IPS-11a (cell line): ENCODE measurements at regions not wholly inside any gene's neighbourhood (a gene's known extent, or its start where the extent isn't known, plus 50 kb on each side); places are given as distances from the start of the nearest gene placed in this dataset.

Experiments used
- H3K4me3 ChIP-seq: one replicate; pipeline ENCODE4 v1.5.1; 2013; ENCODE audit warnings: low read depth, low read length, control low read depth

GRCh38 chr2:831622-832021 lies 119.0 kb upstream of the SNTG2 start:
- H3K4me3 ChIP-seq = no peak overlapping the region

- H3K4me3 ChIP-seq = no peak overlapping the region
Measured at GRCh38 chr2:831225-831536, 119.5 kb upstream of the SNTG2 start.

GRCh38 chr2:830419-831224 lies 120.0 kb upstream of the SNTG2 start:
- H3K4me3 ChIP-seq = no peak overlapping the region

GRCh38 chr2:829047-829446 lies 121.6 kb upstream of the SNTG2 start:
- no peak overlapping the region for H3K4me3 ChIP-seq

- no peak overlapping the region for H3K4me3 ChIP-seq
Measured at GRCh38 chr2:824954-825353, 125.7 kb upstream of the SNTG2 start.

- no peak overlapping the region for H3K4me3 ChIP-seq
Measured at GRCh38 chr2:824524-824923, 126.1 kb upstream of the SNTG2 start.

GRCh38 chr2:821546-821945 lies 129.1 kb upstream of the SNTG2 start:
- H3K4me3 ChIP-seq = no peak overlapping the region

- H3K4me3 ChIP-seq = no peak overlapping the region
Measured at GRCh38 chr2:819601-820000, 131.0 kb upstream of the SNTG2 start.

GRCh38 chr2:819121-819520 lies 131.5 kb upstream of the SNTG2 start:
- no peak overlapping the region for H3K4me3 ChIP-seq

GRCh38 chr2:817336-818015 lies 133.2 kb upstream of the SNTG2 start:
- H3K4me3 ChIP-seq = no peak overlapping the region

GRCh38 chr2:816278-816677 lies 134.4 kb upstream of the SNTG2 start:
- no peak overlapping the region for H3K4me3 ChIP-seq

GRCh38 chr2:810397-810796 lies 133.2 kb upstream of the TMEM18 start:
- H3K4me3 ChIP-seq = no peak overlapping the region

GRCh38 chr2:807300-807699 lies 130.1 kb upstream of the TMEM18 start:
- no peak overlapping the region for H3K4me3 ChIP-seq

GRCh38 chr2:805664-806063 lies 128.5 kb upstream of the TMEM18 start:
- no peak overlapping the region for H3K4me3 ChIP-seq

- H3K4me3 ChIP-seq = no peak overlapping the region
Measured at GRCh38 chr2:797993-798392, 120.8 kb upstream of the TMEM18 start.

- no peak overlapping the region for H3K4me3 ChIP-seq
Measured at GRCh38 chr2:797556-797955, 120.3 kb upstream of the TMEM18 start.

GRCh38 chr2:796141-796985 lies 119.2 kb upstream of the TMEM18 start:
- no peak overlapping the region for H3K4me3 ChIP-seq

GRCh38 chr2:795531-796041 lies 118.4 kb upstream of the TMEM18 start:
- no peak overlapping the region for H3K4me3 ChIP-seq

GRCh38 chr2:794554-795241 lies 117.5 kb upstream of the TMEM18 start:
- no peak overlapping the region for H3K4me3 ChIP-seq

- H3K4me3 ChIP-seq = no peak overlapping the region
Measured at GRCh38 chr2:793236-793635, 116.0 kb upstream of the TMEM18 start.

GRCh38 chr2:792687-793086 lies 115.5 kb upstream of the TMEM18 start:
- H3K4me3 ChIP-seq = no peak overlapping the region
